Esophagus squamous epithelium (tissue), 4 donors: ENCODE measurements at regions not wholly inside any gene's neighbourhood (a gene's known extent, or its start where the extent isn't known, plus 50 kb on each side); places are given as distances from the start of the nearest gene placed in this dataset.

Experiments used
- POLR2A ChIP-seq, 4 donors: fragments of 450-650 bp; IDR thresholded peaks; one replicate each; pipeline ENCODE4 v1.6.1; 2017; ENCODE audit warnings: antibody characterized with exemption in 4 of 4, mild to moderate bottlenecking in 4 of 4, moderate library complexity in 3 of 4
- TF ChIP-seq, protein P1 (sequence below), 6 experiments: fragments of 450-650 bp in 4 of 6; fragments of 200-600 bp in 2 of 6; sonication (generic) in 2 of 6; IDR thresholded peaks; one replicate each; pipeline ENCODE4 v1.5.1; 2016 to 2019; ENCODE audit warnings: antibody characterized with exemption in 6 of 6, mild to moderate bottlenecking in 4 of 6, moderate library complexity in 4 of 6

DNA sequence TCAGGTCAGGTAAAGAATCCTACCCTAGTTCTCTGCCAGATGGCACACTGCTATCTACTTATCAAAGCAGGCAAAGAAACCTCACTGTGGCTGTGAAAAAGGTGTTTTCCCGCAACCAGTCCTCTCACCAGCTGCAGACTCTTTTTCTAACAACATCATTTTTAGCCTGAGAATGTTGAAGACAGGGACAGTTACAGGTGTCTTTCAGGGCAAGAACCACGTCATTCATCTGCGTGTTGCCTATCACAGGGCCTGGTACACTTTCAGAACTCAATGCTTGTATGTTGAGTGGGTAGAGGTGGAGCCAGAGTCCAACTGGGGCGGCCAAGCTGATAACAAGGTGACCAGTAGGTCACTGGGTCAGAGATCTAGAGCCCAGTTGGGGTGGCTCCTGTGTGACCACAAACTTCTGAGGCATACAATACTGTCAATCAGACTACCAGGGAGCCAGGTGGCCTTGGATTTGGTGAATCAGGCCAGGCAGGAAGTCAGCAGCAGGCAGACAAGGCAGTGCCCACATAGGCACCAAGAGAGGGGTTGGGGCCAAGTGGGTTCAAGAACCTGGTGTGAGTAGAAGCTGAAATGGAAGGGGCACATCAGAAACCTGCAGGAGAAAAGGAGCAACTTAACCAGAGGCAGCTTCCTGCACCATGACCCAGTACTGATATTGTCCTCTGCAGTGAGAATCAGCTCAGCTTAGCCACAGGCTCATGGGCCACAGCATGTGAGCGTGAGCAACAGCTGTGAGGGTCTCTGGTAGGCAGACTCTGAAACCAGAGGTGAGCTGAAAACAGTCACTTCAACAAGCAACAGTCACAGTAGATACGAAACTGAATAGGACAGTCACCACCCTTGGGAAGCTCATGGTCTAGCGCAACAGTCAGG, 123.6 kb downstream of the DTL start:
- TF ChIP-seq POLR2A (IDR thresholded peaks at IDR 0.05): no peak
- TF ChIP-seq, protein P1, sequence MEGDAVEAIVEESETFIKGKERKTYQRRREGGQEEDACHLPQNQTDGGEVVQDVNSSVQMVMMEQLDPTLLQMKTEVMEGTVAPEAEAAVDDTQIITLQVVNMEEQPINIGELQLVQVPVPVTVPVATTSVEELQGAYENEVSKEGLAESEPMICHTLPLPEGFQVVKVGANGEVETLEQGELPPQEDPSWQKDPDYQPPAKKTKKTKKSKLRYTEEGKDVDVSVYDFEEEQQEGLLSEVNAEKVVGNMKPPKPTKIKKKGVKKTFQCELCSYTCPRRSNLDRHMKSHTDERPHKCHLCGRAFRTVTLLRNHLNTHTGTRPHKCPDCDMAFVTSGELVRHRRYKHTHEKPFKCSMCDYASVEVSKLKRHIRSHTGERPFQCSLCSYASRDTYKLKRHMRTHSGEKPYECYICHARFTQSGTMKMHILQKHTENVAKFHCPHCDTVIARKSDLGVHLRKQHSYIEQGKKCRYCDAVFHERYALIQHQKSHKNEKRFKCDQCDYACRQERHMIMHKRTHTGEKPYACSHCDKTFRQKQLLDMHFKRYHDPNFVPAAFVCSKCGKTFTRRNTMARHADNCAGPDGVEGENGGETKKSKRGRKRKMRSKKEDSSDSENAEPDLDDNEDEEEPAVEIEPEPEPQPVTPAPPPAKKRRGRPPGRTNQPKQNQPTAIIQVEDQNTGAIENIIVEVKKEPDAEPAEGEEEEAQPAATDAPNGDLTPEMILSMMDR (IDR thresholded peaks at IDR 0.05): no peak
